ENCODE measurements at regions not wholly inside any gene's neighbourhood (a gene's known extent, or its start where the extent isn't known, plus 50 kb on each side); places are given as distances from the start of the nearest gene placed in this dataset.

DNA sequence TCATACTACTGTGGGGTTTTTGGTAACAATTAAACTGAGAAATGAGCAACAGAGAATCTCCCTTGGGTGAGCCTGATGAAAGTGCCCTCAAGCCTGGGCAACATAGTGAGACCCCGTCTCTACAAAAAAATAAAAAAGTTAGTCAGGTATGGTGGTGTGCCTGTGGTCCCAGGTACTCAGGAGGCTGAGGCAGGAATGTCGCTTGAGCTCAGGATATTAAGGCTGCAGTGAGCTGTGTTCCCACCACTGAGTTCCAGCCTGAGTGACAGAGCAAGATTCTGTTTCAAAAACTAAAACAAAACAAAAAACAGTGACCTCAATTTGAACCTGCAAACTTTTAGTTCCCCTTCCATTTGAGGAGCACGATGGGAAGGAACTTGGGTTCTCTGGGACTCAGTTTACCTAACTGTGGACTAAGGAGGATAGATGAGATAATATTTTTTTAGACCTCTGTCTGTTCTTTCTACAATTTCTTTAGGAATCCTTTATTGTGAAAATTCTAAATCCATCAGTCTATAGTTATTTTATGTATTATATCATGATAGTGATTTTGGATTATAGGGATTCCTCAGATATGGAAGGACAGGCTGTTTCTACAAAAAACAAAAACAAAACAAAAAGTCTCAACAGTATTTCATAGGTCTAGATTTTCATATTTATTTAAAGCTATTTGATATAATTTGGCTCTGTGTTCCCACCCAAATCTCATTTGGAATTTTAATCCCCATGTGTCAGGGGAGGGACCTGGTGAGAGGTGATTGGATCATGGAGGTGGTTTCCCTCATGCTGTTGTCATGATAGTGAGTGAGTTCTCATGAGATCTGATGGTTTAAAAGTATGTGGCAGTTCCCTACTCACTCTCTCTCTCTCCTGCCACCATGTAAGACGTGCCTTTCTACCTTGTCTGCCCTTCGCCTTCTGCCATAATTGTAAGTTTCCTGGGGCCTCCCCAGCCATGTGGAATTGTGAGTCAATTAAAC lies 178.6 kb downstream of the MYCN start:
- Mint-ChIP-seq H3K27me3 (ENCODE audit: low read depth) (no peaks in the 10 kb centered on the region), H3K9me3 (peaks cover 0 to 7% of the 10 kb centered on the region in 2 experiments; a peak in 3 of 5 replicates), H3K4me1 (peaks cover 19 to 23% of the 10 kb centered on the region in 2 experiments), H3K36me3 (ENCODE audit: insufficient read depth in 1 of 3, low read depth in 3 of 3) (peaks cover 6 to 11% (median 9%) of the 10 kb centered on the region in 3 experiments; a peak in 5 of 7 replicates), H3K27ac (peak overlapping the region in 1 of 3 experiments; percentile 29; a peak in 2 of 7 replicates), H3K4me3 (no peak overlapping the region)
- H2AK5ac ChIP-seq (ENCODE audit: insufficient read length, low read length), result no peak overlapping the region
- no peak overlapping the region for H4K8ac ChIP-seq (replicated peaks; ENCODE audit: insufficient read length, low read depth, low read length)
- no peak overlapping the region for H3T11ph ChIP-seq (ENCODE audit: low read length)
- DNase-seq, result no peak
- no peak overlapping the region for H2BK5ac ChIP-seq (ENCODE audit: insufficient read length, low read length)
- no peak overlapping the region for H3K4me2 ChIP-seq (ENCODE audit: insufficient read depth, insufficient read length, low read length)
- H3K56ac ChIP-seq (ENCODE audit: insufficient read length, low read depth, low read length), result no peak overlapping the region
- H3K18ac ChIP-seq (ENCODE audit: insufficient read length, low read depth, low read length), result no peak overlapping the region
- H4K20me1 ChIP-seq (ENCODE audit: control insufficient read depth, insufficient read depth, insufficient read length), result no peaks in the 10 kb centered on the region
- H2BK20ac ChIP-seq (ENCODE audit: low read depth, low read length, poor library complexity, severe bottlenecking), result no peak overlapping the region
- no peak overlapping the region for H3K27ac ChIP-seq (ENCODE audit: insufficient read length, low read depth, low read length)
- no peak overlapping the region for H2BK120ac ChIP-seq (ENCODE audit: low read depth, low read length, poor library complexity, severe bottlenecking)
- H2BK12ac ChIP-seq (ENCODE audit: insufficient read length, low read depth, low read length), result no peak overlapping the region
- H3K27me3 ChIP-seq (ENCODE audit: insufficient read depth, low read length), result no peaks in the 10 kb centered on the region
- no CpG with 5 or more reads among the region's 5 CpGs for WGBS (ENCODE audit: extremely low coverage, insufficient read length, low lambda C conversion rate)
- TF ChIP-seq, protein P1, sequence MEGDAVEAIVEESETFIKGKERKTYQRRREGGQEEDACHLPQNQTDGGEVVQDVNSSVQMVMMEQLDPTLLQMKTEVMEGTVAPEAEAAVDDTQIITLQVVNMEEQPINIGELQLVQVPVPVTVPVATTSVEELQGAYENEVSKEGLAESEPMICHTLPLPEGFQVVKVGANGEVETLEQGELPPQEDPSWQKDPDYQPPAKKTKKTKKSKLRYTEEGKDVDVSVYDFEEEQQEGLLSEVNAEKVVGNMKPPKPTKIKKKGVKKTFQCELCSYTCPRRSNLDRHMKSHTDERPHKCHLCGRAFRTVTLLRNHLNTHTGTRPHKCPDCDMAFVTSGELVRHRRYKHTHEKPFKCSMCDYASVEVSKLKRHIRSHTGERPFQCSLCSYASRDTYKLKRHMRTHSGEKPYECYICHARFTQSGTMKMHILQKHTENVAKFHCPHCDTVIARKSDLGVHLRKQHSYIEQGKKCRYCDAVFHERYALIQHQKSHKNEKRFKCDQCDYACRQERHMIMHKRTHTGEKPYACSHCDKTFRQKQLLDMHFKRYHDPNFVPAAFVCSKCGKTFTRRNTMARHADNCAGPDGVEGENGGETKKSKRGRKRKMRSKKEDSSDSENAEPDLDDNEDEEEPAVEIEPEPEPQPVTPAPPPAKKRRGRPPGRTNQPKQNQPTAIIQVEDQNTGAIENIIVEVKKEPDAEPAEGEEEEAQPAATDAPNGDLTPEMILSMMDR (conservative IDR thresholded peaks at IDR 0.05), result no peak
- no peak overlapping the region for H2BK15ac ChIP-seq (ENCODE audit: low read depth, low read length)
- no peak overlapping the region for H3K23ac ChIP-seq (ENCODE audit: insufficient read length, low read depth, low read length)
- no peak overlapping the region for H3K4ac ChIP-seq (ENCODE audit: low read depth, low read length)
- no peak overlapping the region for H3K14ac ChIP-seq (ENCODE audit: insufficient read depth, low read length)
- H3K79me1 ChIP-seq (ENCODE audit: insufficient read depth, low read depth, low read length, poor library complexity, severe bottlenecking), result no peaks in the 10 kb centered on the region
- no peak overlapping the region for H4K91ac ChIP-seq (ENCODE audit: insufficient read length, low read depth, low read length)
- H3K9me3 ChIP-seq (ENCODE audit: control insufficient read depth, low read depth, low read length), result peaks cover 5% of the 10 kb centered on the region
- no peak overlapping the region for H2AFZ ChIP-seq (ENCODE audit: low read length)
- no peak overlapping the region for H4K5ac ChIP-seq (ENCODE audit: insufficient read length, low read depth, low read length)
- H3K79me2 ChIP-seq (ENCODE audit: insufficient read depth, low read length), result no peaks in the 10 kb centered on the region
- H3K9ac ChIP-seq (ENCODE audit: extremely low read depth, insufficient read length, low read length), result no peak overlapping the region
- no peaks in the 10 kb centered on the region for H3K23me2 ChIP-seq (ENCODE audit: insufficient read length, low read depth, low read length, poor library complexity, severe bottlenecking)
- H3K4me1 ChIP-seq (ENCODE audit: insufficient read depth, low read length), result no peaks in the 10 kb centered on the region

Measured in H9 (cell line).